Fibroblast of pulmonary artery (primary cell): ENCODE measurements at regions not wholly inside any gene's neighbourhood (a gene's known extent, or its start where the extent isn't known, plus 50 kb on each side); places are given as distances from the start of the nearest gene placed in this dataset.

ENCODE experiments used
- DNase-seq: peaks from one replicate; pipeline ENCODE4 v3.0.0-alpha.2; 2010; ENCODE audit warnings: low read depth
- H3K4me3 ChIP-seq: replicated peaks from 2 replicates; pipeline ENCODE4 v1.5.1; 2011; ENCODE audit warnings: low read depth, mild to moderate bottlenecking, control low read depth, low read length, moderate library complexity
- TF ChIP-seq, protein P1 (sequence below): IDR thresholded peaks from 2 replicates; pipeline ENCODE4 v1.5.1; 2011; ENCODE audit warnings: mild to moderate bottlenecking, control low read depth, low read length, inconsistent platforms; ENCODE audit errors: missing control alignments

DNA sequence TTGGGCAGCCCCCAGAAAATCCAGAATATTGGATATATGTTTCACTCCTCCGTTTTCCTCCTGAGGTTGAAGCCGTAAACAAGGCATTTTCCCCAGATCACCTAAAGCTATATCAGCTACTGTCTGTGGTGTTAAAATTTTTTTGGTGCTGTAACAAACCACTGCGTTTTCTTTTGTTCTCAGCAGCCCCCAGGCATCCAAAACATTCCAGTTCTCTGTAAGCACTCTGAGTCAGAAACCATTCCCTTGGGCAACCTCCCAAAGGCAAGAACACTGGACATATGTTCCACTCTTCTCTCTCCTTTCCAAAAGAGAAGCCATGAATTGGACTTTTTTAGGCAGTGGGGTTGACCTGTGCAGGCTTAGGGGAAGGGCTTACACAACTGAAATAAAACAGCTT, 310.9 kb downstream of the MID1IP1 start:
- H3K4me3 ChIP-seq: no peak overlapping the region
- DNase-seq: peak; percentile 0
- TF ChIP-seq, protein P1, sequence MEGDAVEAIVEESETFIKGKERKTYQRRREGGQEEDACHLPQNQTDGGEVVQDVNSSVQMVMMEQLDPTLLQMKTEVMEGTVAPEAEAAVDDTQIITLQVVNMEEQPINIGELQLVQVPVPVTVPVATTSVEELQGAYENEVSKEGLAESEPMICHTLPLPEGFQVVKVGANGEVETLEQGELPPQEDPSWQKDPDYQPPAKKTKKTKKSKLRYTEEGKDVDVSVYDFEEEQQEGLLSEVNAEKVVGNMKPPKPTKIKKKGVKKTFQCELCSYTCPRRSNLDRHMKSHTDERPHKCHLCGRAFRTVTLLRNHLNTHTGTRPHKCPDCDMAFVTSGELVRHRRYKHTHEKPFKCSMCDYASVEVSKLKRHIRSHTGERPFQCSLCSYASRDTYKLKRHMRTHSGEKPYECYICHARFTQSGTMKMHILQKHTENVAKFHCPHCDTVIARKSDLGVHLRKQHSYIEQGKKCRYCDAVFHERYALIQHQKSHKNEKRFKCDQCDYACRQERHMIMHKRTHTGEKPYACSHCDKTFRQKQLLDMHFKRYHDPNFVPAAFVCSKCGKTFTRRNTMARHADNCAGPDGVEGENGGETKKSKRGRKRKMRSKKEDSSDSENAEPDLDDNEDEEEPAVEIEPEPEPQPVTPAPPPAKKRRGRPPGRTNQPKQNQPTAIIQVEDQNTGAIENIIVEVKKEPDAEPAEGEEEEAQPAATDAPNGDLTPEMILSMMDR: no peak

DNA sequence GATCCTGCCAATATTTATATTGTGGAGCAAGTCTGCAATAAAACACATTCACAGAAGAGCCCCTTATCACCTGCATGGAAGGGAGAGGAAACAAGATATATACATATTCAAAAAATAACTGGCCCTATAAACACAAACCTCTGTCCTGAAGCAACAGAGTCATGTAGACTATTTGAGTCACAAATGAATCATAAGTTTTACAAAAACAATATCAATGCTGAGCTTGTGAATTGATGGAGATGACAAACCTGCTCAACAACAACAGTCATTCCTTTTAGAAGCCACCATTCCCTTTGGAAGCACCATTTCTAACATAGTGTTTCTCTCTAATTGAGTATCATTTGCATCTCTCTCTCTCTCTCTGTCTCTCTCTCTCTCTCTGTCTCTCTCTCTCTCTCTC, 313.9 kb downstream of the MID1IP1 start:
- TF ChIP-seq, protein P1: no peak
- no peak overlapping the region for H3K4me3 ChIP-seq
- no peak for DNase-seq

DNA sequence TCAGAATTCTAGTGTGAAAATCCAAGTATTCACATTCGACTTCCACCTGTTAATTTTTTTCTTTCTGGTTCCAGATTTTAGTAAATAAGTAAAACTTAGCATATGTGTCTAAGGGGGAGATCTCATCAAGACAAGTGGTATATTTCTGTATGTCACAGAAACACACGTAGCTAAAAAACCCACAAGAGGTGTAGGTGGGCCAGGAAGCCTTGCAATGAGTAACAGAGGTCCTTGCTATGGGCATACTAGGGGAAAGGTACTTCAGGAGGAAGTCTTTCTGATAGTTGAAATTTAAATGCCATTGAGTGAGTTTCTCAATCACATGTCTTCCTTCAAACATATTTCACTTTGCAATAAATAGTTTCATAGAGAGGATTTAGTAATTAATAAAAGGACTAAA, 315.8 kb downstream of the MID1IP1 start:
- H3K4me3 ChIP-seq: no peak overlapping the region
- DNase-seq: no peak
- TF ChIP-seq, protein P1: no peak

DNA sequence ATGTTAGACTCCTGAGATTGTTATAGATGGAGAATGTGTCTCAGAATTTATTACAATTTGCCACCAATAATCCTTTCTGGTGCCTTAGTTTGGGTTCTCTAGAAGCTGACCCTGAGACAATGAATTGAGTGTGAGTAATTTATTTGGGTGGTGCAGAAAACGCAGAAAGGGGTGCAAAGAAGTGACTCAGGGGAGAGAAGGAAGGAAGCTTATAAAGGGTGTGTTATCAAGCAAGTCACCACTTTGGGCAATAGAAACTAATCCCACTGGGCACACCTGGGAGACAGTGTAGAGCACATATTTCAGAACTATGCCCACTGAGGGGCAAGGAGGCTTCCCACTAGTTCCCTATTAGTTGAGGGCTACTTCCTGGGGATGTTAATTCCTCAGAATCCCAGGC, 320.6 kb downstream of the MID1IP1 start:
- H3K4me3 ChIP-seq: no peak overlapping the region
- TF ChIP-seq, protein P1: no peak
- DNase-seq: no peak

DNA sequence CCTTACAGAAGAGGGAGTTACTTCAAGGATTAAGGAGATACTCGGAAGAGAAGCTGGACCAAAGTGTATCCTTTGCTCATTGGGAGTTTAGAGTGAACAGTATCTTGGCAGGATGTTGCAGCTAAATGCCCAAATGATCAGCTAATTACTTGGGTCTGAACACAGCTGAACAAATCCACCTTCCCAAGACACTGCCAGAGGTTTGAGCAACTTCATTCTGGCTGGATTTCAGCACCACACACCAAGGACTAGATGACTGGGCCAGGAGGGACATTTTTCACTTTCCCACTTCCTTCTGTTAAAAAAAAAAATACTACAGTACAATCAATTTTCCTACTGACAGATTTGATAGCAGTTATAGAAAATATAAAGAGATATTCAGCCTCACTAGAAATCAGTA, 324.6 kb downstream of the MID1IP1 start:
- no peak overlapping the region for H3K4me3 ChIP-seq
- TF ChIP-seq, protein P1: no peak
- no peak for DNase-seq

DNA sequence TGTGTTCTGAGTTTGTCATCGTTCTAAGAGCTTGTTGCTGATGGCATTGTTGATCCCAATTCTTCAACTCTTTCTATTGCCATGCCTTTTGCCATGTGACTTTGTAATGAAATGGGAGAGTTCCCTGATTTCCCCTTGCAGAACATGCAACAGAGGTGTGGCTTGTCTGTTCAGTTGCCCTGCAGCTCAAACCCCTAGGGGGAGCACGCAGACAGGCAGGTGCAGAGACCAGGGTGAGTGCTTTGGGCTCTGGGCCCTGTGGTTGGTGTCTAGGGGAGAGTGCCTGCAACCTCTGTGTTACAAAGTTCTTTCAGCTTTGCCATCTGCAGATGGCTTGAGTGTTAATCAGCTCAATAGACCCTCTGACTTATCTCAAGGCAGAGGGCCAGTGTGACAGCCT, 332.7 kb downstream of the MID1IP1 start:
- DNase-seq: no peak
- H3K4me3 ChIP-seq: no peak overlapping the region
- TF ChIP-seq, protein P1: no peak

DNA sequence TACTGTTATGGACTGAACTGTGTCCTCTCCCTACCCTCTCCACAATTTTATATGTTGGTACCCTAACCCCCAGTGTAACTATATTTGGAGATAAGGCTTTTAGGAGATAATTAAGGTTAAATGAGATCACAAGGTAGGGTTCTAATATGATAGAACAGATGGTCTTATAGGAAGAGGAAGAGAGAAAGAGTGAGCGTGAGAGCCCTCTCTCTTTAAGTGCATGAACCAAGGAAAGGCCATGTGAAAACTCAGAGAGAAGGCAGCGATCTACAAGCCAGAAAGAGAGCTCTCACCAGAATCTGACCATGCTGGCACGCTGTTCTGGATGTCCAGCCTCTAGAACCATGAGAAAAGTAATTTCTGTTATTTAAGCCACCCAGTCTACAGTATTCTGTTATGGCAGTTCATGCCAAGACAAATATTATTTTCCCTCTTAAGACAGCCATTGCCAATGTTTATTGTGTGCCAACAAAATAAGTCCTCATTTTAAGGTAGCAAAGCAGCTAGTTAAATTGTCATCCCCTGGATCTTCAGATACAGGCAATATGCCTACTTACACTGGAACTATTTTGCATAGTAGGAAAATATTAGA, 336.2 kb downstream of the MID1IP1 start:
- TF ChIP-seq, protein P1: no peak
- H3K4me3 ChIP-seq: no peak overlapping the region
- no peak for DNase-seq
